Mesenchymal stem cell (in vitro differentiated cells and primary cell): ENCODE measurements at regions not wholly inside any gene's neighbourhood (a gene's known extent, or its start where the extent isn't known, plus 50 kb on each side); places are given as distances from the start of the nearest gene placed in this dataset.

Source experiments
- DNase-seq: peaks from one replicate; pipeline ENCODE4 v3.0.0-alpha.2; 2013
- H2AFZ ChIP-seq: one replicate; pipeline ENCODE4 v1.6.1; 2013; ENCODE audit warnings: low read depth, mild to moderate bottlenecking, control low read depth, inconsistent platforms, low read length, moderate library complexity
- H2AK5ac ChIP-seq: 2 replicates; pipeline ENCODE4 v1.6.1; 2013; ENCODE audit warnings: low read length, moderate library complexity, mild to moderate bottlenecking, inconsistent platforms; ENCODE audit not compliant: severe bottlenecking
- H2BK120ac ChIP-seq: one replicate; pipeline ENCODE4 v1.6.1; 2013; ENCODE audit warnings: low read depth, mild to moderate bottlenecking, inconsistent platforms, low read length, moderate library complexity
- H2BK12ac ChIP-seq, 2 experiments: one replicate each; pipeline ENCODE4 v1.6.1; 2013; ENCODE audit warnings: inconsistent platforms in 2 of 2, low read length in 2 of 2, mild to moderate bottlenecking in 2 of 2, moderate library complexity in 2 of 2, control low read depth in 1 of 2
- H2BK15ac ChIP-seq: one replicate; pipeline ENCODE4 v1.6.1; 2013; ENCODE audit warnings: mild to moderate bottlenecking, low read depth, inconsistent platforms; ENCODE audit not compliant: poor library complexity, severe bottlenecking
- H2BK5ac ChIP-seq: 2 replicates; pipeline ENCODE4 v1.6.1; 2013; ENCODE audit warnings: low read depth, mild to moderate bottlenecking, low read length, control low read depth, inconsistent platforms; ENCODE audit not compliant: poor library complexity, severe bottlenecking
- H3K14ac ChIP-seq, 2 experiments: one replicate each; pipeline ENCODE4 v1.6.1; 2013; ENCODE audit warnings: inconsistent platforms in 2 of 2, low read length in 2 of 2, control low read depth in 1 of 2, mild to moderate bottlenecking in 1 of 2, moderate library complexity in 1 of 2
- H3K18ac ChIP-seq, 2 experiments: one replicate each; pipeline ENCODE4 v1.6.1; 2013; ENCODE audit warnings: inconsistent platforms in 2 of 2, low read length in 2 of 2, control low read depth in 1 of 2, low read depth in 1 of 2, mild to moderate bottlenecking in 1 of 2
- H3K23ac ChIP-seq, 2 experiments: one replicate each; pipeline ENCODE4 v1.6.1; 2013; ENCODE audit warnings: inconsistent platforms in 2 of 2, low read length in 2 of 2, mild to moderate bottlenecking in 2 of 2, moderate library complexity in 2 of 2, control low read depth in 1 of 2
- H3K27ac ChIP-seq: 2 replicates; pipeline ENCODE4 v1.5.1; 2013; ENCODE audit warnings: mild to moderate bottlenecking, moderate library complexity, low read length, control low read depth, inconsistent platforms; ENCODE audit not compliant: poor library complexity, severe bottlenecking
- H3K27me3 ChIP-seq, 2 experiments: 2 replicates each; pipeline versions ENCODE4 v1.6.1 to v1.7.0; 2013; ENCODE audit warnings: low read length in 2 of 2, mild to moderate bottlenecking in 2 of 2, moderate library complexity in 2 of 2, control low read depth in 1 of 2, inconsistent platforms in 1 of 2; ENCODE audit not compliant: control insufficient read depth in 1 of 2, insufficient read depth in 1 of 2
- H3K36me3 ChIP-seq, 2 experiments: 2 replicates each; pipeline versions ENCODE4 v1.6.1 to v1.7.0; 2013; ENCODE audit warnings: low read length in 2 of 2, control low read depth in 1 of 2, inconsistent platforms in 1 of 2, low read depth in 1 of 2, mild to moderate bottlenecking in 1 of 2; ENCODE audit not compliant: insufficient read depth in 2 of 2, control insufficient read depth in 1 of 2
- H3K4ac ChIP-seq, 2 experiments: one replicate each; pipeline ENCODE4 v1.6.1; 2013; ENCODE audit warnings: inconsistent platforms in 2 of 2, low read length in 2 of 2, mild to moderate bottlenecking in 2 of 2, moderate library complexity in 2 of 2, control low read depth in 1 of 2, low read depth in 1 of 2
- H3K4me1 ChIP-seq: 2 replicates; pipeline ENCODE4 v1.6.1; 2013; ENCODE audit warnings: low read depth, low read length, control low read depth; ENCODE audit not compliant: control insufficient read depth, insufficient read depth
- H3K4me2 ChIP-seq: 2 replicates; pipeline ENCODE4 v1.6.1; 2013; ENCODE audit warnings: low read length, mild to moderate bottlenecking, inconsistent platforms; ENCODE audit not compliant: poor library complexity, severe bottlenecking
- H3K4me3 ChIP-seq, 2 experiments: 2 replicates each; pipeline versions ENCODE4 v1.5.1 to v1.7.0; 2013; ENCODE audit warnings: low read length in 2 of 2, mild to moderate bottlenecking in 2 of 2, control low read depth in 1 of 2, low read depth in 1 of 2; ENCODE audit not compliant: insufficient read depth in 1 of 2
- H3K79me1 ChIP-seq: replicated peaks from 2 replicates; pipeline ENCODE4 v1.6.1; 2013; ENCODE audit warnings: mild to moderate bottlenecking, control low read depth, low read length, inconsistent platforms; ENCODE audit not compliant: poor library complexity, severe bottlenecking
- H3K9ac ChIP-seq: 2 replicates; pipeline ENCODE4 v1.7.0; 2013; ENCODE audit warnings: mild to moderate bottlenecking, low read length, moderate library complexity
- H3K9me3 ChIP-seq: 2 replicates; pipeline ENCODE4 v1.7.0; 2013; ENCODE audit warnings: mild to moderate bottlenecking, low read length; ENCODE audit not compliant: control insufficient read depth
- H4K8ac ChIP-seq: one replicate; pipeline ENCODE4 v1.6.1; 2013; ENCODE audit warnings: inconsistent platforms, mild to moderate bottlenecking, low read length, moderate library complexity
- H4K91ac ChIP-seq: one replicate; pipeline ENCODE4 v1.6.1; 2013; ENCODE audit warnings: mild to moderate bottlenecking, low read length, inconsistent platforms
- WGBS: methylation state at CpG from one replicate; pipeline ENCODE4 v1.1.7; 2013; ENCODE audit warnings: mixed read lengths; 5-methylcytosine and 5-hydroxymethylcytosine counted together

- Histone ChIP-seq H3K36me3 (no peaks in the 10 kb centered on the region), H3K4me3 (no peak overlapping the region), H2AK5ac (no peak overlapping the region), H3K79me1 (no peaks in the 10 kb centered on the region), H2BK5ac (no peak overlapping the region), H3K9me3 (no peaks in the 10 kb centered on the region), H3K27ac (no peak overlapping the region), H2BK120ac (no peak overlapping the region), H3K27me3 (peaks cover 0 to 6% of the 10 kb centered on the region in 2 experiments), H3K14ac (no peak overlapping the region), H3K9ac (no peak overlapping the region), H2BK15ac (no peak overlapping the region), H2BK12ac (no peak overlapping the region), H3K4me2 (no peak overlapping the region), H3K23ac (no peak overlapping the region), H3K4me1 (peaks cover 6% of the 10 kb centered on the region), H4K8ac (no peak overlapping the region), H3K4ac (no peak overlapping the region), H2AFZ (no peak overlapping the region), H4K91ac (no peak overlapping the region), H3K18ac (no peak overlapping the region)
- WGBS, result 90% methylated on average over 2 of the region's 2 CpGs
- no peak for DNase-seq
These were observed 173.0 kb downstream of the EMP1 start for GRCh38 chr12:13369474-13370056.

- H3K27ac ChIP-seq, result no peak overlapping the region
- H3K9me3 ChIP-seq, result no peaks in the 10 kb centered on the region
- H4K8ac ChIP-seq, result no peak overlapping the region
- no peak overlapping the region for H3K18ac ChIP-seq
- H3K36me3 ChIP-seq, result no peaks in the 10 kb centered on the region
- no peak overlapping the region for H2BK5ac ChIP-seq
- no peak overlapping the region for H2AFZ ChIP-seq
- no peak overlapping the region for H3K4ac ChIP-seq
- no peak overlapping the region for H4K91ac ChIP-seq
- no peak for DNase-seq
- no peak overlapping the region for H2BK15ac ChIP-seq
- no peak overlapping the region for H3K4me3 ChIP-seq
- no peak overlapping the region for H3K23ac ChIP-seq
- no peak overlapping the region for H2BK120ac ChIP-seq
- H2BK12ac ChIP-seq, result no peak overlapping the region
- H3K14ac ChIP-seq, result no peak overlapping the region
- H2AK5ac ChIP-seq, result no peak overlapping the region
- peaks cover 6% of the 10 kb centered on the region for H3K4me1 ChIP-seq
- H3K4me2 ChIP-seq, result no peak overlapping the region
- H3K9ac ChIP-seq, result no peak overlapping the region
- WGBS, result 67% methylated on average over 2 of the region's 2 CpGs
- no peaks in the 10 kb centered on the region for H3K79me1 ChIP-seq
- peaks cover 0 to 6% of the 10 kb centered on the region in 2 experiments for H3K27me3 ChIP-seq
These were observed 172.4 kb downstream of the EMP1 start for GRCh38 chr12:13368971-13369370.

GRCh38 chr12:13368431-13368830, 171.9 kb downstream of the EMP1 start:
- no peak overlapping the region for H3K4me3 ChIP-seq
- no peak overlapping the region for H3K14ac ChIP-seq
- H2BK120ac ChIP-seq, result no peak overlapping the region
- no peak overlapping the region for H2AFZ ChIP-seq
- H3K9me3 ChIP-seq, result no peaks in the 10 kb centered on the region
- WGBS, result 70% methylated on average over 1 of the region's 1 CpG
- H3K18ac ChIP-seq, result no peak overlapping the region
- H3K4me2 ChIP-seq, result no peak overlapping the region
- H2BK5ac ChIP-seq, result no peak overlapping the region
- no peak for DNase-seq
- peaks cover 0 to 6% of the 10 kb centered on the region in 2 experiments for H3K27me3 ChIP-seq
- no peak overlapping the region for H3K23ac ChIP-seq
- no peak overlapping the region for H4K8ac ChIP-seq
- H4K91ac ChIP-seq, result no peak overlapping the region
- H2BK12ac ChIP-seq, result no peak overlapping the region
- H3K4ac ChIP-seq, result no peak overlapping the region
- no peak overlapping the region for H3K9ac ChIP-seq
- H3K4me1 ChIP-seq, result peaks cover 6% of the 10 kb centered on the region
- H3K79me1 ChIP-seq, result no peaks in the 10 kb centered on the region
- no peaks in the 10 kb centered on the region for H3K36me3 ChIP-seq
- H2AK5ac ChIP-seq, result no peak overlapping the region
- no peak overlapping the region for H2BK15ac ChIP-seq
- no peak overlapping the region for H3K27ac ChIP-seq

- no peak overlapping the region for H2BK12ac ChIP-seq
- no peak overlapping the region for H3K4me2 ChIP-seq
- no peak overlapping the region for H3K18ac ChIP-seq
- H3K9ac ChIP-seq, result no peak overlapping the region
- H2AK5ac ChIP-seq, result no peak overlapping the region
- no peaks in the 10 kb centered on the region for H3K9me3 ChIP-seq
- no peaks in the 10 kb centered on the region for H3K79me1 ChIP-seq
- no peak overlapping the region for H3K27ac ChIP-seq
- 84% methylated on average over 11 of the region's 11 CpGs for WGBS
- no peak overlapping the region for H4K8ac ChIP-seq
- DNase-seq, result no peak
- no peaks in the 10 kb centered on the region for H3K36me3 ChIP-seq
- H2BK15ac ChIP-seq, result no peak overlapping the region
- no peak overlapping the region for H2BK5ac ChIP-seq
- H3K4ac ChIP-seq, result no peak overlapping the region
- H4K91ac ChIP-seq, result no peak overlapping the region
- H3K27me3 ChIP-seq, result peaks cover 0 to 6% of the 10 kb centered on the region in 2 experiments
- H3K14ac ChIP-seq, result no peak overlapping the region
- no peak overlapping the region for H3K4me3 ChIP-seq
- H3K23ac ChIP-seq, result no peak overlapping the region
- H2BK120ac ChIP-seq, result no peak overlapping the region
- H3K4me1 ChIP-seq, result peaks cover 6% of the 10 kb centered on the region
- no peak overlapping the region for H2AFZ ChIP-seq
These were observed 171.4 kb downstream of the EMP1 start for GRCh38 chr12:13367973-13368372.
